BE2C (cell line): ENCODE measurements at regions not wholly inside any gene's neighbourhood (a gene's known extent, or its start where the extent isn't known, plus 50 kb on each side); places are given as distances from the start of the nearest gene placed in this dataset.

Experiments
- DNase-seq: peaks from one replicate; pipeline ENCODE4 v3.0.0-alpha.2; 2020
- H3K27me3 ChIP-seq: fragments of 250-450 bp; sonication (Bioruptor Pico); 2 replicates; pipeline ENCODE4 v1.5.1; 2020; ENCODE audit warnings: mild to moderate bottlenecking
- H3K36me3 ChIP-seq: fragments of 250-450 bp; sonication (Bioruptor Pico); 2 replicates; pipeline ENCODE4 v1.5.1; 2020; ENCODE audit warnings: mild to moderate bottlenecking
- H3K4me1 ChIP-seq: fragments of 250-450 bp; sonication (Bioruptor Pico); 2 replicates; pipeline ENCODE4 v1.5.1; 2020
- H3K4me3 ChIP-seq: 2 replicates; pipeline ENCODE4 v1.5.1; 2011; ENCODE audit warnings: low read depth, low read length
- H3K9me3 ChIP-seq: fragments of 250-450 bp; sonication (Bioruptor Pico); 2 replicates; pipeline ENCODE4 v1.5.1; 2020
- TF ChIP-seq, protein P1 (sequence below): IDR thresholded peaks from 2 replicates; pipeline ENCODE4 v1.5.1; 2012; ENCODE audit warnings: mild to moderate bottlenecking, low read depth, low read length

DNA sequence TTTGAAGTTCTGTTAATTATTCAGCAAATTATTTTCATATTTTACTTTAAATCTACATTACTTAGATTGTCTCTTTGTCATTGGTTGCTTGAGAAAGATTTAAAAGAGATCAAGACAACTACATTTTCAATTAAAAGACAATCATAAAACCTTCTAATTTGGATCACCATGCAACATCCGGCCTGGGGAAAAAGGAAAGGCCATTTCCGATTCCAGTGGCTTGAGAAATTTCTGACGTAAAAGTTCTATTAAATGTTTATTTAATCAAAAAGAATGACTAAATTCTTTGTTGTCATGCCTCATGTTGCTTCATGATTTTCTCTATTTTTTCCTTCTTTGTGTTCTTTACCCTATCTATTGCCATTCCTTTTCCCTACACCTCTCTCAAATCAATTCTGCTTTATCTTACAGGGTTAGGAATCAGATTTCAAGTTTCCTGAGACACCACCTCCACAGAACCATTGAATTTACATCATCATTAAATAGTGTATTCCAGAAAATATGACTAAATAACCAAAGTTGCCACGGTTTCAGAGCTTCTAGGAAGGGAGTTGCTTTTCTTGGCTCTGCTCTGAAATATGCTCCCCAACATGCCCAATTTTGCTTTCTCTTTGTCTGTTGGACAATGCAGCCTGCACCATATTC lies 124.6 kb upstream of the ACSL4 start:
- DNase-seq = no peak
- Histone ChIP-seq H3K36me3 (no peaks in the 10 kb centered on the region), H3K27me3 (no peaks in the 10 kb centered on the region), H3K9me3 (no peaks in the 10 kb centered on the region), H3K4me1 (no peaks in the 10 kb centered on the region), H3K4me3 (no peak overlapping the region)
- TF ChIP-seq, protein P1, sequence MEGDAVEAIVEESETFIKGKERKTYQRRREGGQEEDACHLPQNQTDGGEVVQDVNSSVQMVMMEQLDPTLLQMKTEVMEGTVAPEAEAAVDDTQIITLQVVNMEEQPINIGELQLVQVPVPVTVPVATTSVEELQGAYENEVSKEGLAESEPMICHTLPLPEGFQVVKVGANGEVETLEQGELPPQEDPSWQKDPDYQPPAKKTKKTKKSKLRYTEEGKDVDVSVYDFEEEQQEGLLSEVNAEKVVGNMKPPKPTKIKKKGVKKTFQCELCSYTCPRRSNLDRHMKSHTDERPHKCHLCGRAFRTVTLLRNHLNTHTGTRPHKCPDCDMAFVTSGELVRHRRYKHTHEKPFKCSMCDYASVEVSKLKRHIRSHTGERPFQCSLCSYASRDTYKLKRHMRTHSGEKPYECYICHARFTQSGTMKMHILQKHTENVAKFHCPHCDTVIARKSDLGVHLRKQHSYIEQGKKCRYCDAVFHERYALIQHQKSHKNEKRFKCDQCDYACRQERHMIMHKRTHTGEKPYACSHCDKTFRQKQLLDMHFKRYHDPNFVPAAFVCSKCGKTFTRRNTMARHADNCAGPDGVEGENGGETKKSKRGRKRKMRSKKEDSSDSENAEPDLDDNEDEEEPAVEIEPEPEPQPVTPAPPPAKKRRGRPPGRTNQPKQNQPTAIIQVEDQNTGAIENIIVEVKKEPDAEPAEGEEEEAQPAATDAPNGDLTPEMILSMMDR = no peak

DNA sequence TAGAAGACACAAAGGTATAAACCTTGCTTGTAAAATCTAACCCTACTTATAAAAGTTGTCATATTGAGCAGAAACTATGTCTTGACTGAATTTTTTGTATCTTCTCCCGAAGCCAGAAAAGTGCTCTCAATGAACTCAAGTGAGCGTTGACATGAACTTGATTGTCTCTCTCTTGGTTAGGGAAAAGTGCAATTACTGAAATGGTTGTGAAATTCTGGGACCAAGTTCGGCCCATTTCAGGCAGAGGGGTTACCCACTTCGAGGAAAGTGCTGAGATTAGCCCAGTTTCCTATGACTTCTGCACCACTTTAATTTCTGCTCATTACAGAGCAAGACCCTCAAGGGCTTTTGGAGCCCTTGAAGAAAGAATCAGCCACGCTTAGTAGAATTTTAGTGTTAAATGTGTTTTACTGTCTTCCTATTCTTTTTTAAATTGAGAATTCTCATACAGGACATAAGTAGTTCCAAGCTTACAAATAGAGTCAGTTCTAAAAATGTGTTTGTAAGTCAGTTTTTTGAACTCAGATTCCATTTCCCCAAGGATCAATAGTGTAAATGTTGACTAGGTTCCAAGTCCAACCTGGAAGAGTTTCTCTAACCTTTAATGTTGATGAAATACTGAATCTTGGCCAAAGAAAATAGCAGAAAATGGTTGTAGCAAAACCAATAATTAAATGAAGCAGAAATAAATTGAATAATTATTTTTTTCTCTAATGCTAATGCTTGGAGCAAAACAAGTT lies 125.7 kb upstream of the ACSL4 start:
- DNase-seq = no peak
- no peaks in the 10 kb centered on the region for H3K9me3 ChIP-seq
- no peaks in the 10 kb centered on the region for H3K36me3 ChIP-seq

DNA sequence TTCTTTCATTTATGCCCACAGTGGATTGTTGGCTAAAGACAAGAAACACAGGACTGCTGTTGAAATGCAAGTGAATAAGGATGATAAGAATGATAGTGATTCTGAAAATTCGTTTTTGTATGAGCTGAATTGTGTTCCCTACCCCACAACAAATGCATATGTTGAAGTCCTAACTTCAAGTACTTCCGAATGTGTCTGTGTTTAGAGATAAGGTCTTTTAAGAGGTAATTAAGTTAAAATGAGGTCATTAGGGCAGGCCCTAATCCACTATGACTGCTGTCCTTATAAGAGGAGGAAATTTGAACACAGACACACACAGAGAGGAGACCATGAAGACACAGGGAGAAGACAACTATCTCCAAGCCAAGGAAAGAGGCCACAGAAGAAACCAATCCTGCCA lies 126.6 kb upstream of the ACSL4 start:
- Histone ChIP-seq H3K4me3 (no peak overlapping the region), H3K9me3 (no peaks in the 10 kb centered on the region), H3K4me1 (no peaks in the 10 kb centered on the region), H3K27me3 (no peaks in the 10 kb centered on the region), H3K36me3 (no peaks in the 10 kb centered on the region)
- TF ChIP-seq, protein P1 = no peak
- no peak for DNase-seq

More for the DNA sequence above, 125.7 kb upstream of the ACSL4 start:
- H3K27me3 ChIP-seq = no peaks in the 10 kb centered on the region
- no peaks in the 10 kb centered on the region for H3K4me1 ChIP-seq
- TF ChIP-seq, protein P1 = no peak
- H3K4me3 ChIP-seq = no peak overlapping the region

DNA sequence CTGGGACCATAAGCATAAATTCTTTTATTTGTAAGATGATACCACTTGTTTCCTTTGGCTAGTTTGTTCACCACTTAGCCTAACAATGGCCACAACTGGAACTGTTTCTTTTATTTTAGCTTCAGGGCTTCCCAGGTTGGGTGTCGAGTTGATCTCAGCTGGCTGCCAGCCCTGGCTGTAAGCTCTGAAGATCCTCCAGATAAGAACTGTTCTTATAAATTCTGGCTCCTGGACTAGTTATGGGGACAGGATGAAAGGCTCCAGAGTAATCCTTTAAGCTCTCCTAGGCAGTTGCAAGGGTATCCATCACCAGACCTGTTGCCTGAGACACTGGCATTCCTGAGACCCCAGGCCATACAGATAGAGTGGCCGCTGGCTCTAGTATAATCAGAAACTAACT lies 129.4 kb upstream of the ACSL4 start:
- no peaks in the 10 kb centered on the region for H3K36me3 ChIP-seq
- H3K27me3 ChIP-seq = no peaks in the 10 kb centered on the region
- no peaks in the 10 kb centered on the region for H3K9me3 ChIP-seq
- DNase-seq = no peak
- no peaks in the 10 kb centered on the region for H3K4me1 ChIP-seq
- TF ChIP-seq, protein P1 = no peak
- no peak overlapping the region for H3K4me3 ChIP-seq

DNA sequence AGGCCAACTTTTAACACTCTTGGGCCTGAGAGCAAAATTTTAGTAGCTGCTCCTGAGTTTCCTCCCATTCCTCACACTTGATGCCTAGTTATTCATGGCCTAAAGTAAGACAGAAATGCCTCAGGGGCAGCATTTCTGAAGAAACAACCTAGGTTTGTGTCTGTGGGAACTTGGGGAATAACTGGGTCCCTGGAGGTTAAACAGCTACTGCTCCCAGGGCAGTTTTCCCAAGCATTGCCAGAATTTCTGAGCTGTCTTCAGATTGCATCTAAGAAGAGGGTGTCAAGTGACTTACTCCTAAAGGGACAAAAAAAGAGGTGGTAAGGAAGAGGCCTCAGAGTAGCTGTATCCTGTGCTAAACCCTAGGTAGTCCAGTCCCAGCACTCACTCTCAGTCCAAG lies 130.8 kb upstream of the ACSL4 start:
- Histone ChIP-seq H3K27me3 (no peaks in the 10 kb centered on the region), H3K9me3 (no peaks in the 10 kb centered on the region), H3K36me3 (no peaks in the 10 kb centered on the region), H3K4me1 (no peaks in the 10 kb centered on the region), H3K4me3 (no peak overlapping the region)
- TF ChIP-seq, protein P1 = no peak
- no peak for DNase-seq
